GM19468 (cell line): ENCODE measurements at regions not wholly inside any gene's neighbourhood (a gene's known extent, or its start where the extent isn't known, plus 50 kb on each side); places are given as distances from the start of the nearest gene placed in this dataset.
"Not testable (repeated sequence)": the region's sequence is repeated elsewhere in the genome, so short reads cannot be mapped to it uniquely, and the experiment has no call there.

ENCODE experiments used
- ATAC-seq: cut with Tn5 transposase; IDR thresholded peaks from one replicate; pipeline ENCODE4 v1.9.1; 2021; ENCODE audit warnings: mild to moderate bottlenecking, moderate library complexity, moderate number of reproducible peaks; ENCODE audit not compliant: unreplicated experiment; ENCODE audit errors: extremely low read depth

DNA sequence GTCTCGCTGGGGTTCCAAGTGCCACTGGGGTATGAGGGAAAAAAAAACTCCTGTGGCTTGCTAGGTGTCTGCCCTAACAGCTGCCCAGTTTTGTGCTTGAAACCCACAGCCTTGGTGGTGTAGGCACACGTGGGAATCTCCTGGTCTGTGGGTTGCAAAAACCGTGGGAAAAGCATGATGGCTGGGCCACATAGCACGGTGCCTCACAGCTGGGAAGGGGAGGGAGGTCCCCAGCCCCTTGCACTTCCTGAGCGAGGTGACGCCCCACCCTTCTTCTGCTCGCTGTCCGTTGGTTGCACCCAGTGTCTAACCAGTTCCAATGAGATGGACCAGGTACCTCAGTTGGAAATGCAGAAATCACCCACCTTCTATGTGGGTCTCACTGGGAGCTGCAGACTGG, 144.3 kb downstream of the KBTBD8 start:
- ATAC-seq = no peak

- no peak for ATAC-seq
Measured at GRCh38 chr3:67145738-67146137, 147.6 kb downstream of the KBTBD8 start.

- ATAC-seq = no peak
Measured at GRCh38 chr3:67154429-67154828, 156.3 kb downstream of the KBTBD8 start.

- ATAC-seq = no peak
Measured at GRCh38 chr3:67167481-67167880, 169.4 kb downstream of the KBTBD8 start.

GRCh38 chr3:67171841-67172240, 173.7 kb downstream of the KBTBD8 start:
- no peak for ATAC-seq

GRCh38 chr3:67173130-67173529, 175.0 kb downstream of the KBTBD8 start:
- not testable (repeated sequence) for ATAC-seq

DNA sequence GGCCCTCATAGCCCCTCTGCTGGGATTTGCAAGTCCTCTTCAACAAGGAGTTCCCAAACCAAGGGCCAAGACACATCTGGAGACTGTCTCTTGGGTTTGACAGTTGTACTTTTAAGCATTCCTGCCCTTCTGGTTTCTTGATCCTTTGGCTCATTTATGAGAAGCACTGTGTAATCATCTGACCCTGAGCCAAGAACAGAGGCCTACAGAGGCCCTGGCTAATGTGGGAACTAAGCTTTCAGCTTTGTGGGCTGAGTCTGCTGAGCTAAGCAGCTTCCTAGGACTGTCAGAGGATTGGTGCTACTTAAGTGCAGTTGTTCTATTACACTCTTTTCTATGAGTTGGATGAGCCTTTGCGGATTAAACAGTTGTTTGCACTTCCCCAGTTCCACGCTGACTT, 178.3 kb downstream of the KBTBD8 start:
- ATAC-seq = no peak

DNA sequence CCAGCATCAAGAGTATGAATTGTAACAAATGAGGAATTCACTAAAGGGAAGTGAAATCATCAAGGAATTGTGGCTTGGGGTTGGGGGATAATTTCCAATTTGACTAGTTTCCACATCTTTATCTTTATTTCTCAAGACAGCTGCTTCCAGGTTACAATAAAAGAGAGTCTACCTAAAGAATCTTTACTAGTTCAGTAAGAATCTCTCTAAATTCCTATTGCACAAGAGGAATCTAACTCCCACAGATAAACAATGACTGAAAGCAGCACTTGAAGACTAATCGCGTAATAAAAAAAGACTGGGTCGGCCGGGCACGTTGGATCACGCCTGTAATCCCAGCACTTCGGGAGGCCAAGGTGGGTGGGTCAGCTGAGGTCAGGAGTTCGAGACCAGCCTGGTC, 194.4 kb downstream of the KBTBD8 start:
- ATAC-seq = no peak

DNA sequence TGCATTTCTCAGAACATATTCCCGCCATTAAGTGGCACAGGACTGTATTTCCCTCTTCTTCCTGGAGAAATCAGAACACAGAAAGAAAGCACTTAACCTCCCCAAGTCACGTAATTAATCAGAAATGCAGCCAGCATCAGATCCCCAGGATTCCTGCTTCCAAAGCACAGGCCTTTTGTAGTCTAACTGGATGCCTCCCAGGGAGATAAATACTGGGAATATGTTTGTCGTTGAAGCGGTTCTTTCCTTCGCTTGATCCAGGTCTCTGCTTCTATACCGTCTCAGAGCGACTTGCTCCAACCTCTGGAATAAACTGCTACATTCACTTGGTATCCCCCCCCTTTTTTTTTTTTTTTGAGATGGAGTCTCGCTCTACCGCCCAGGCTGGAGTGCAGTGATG, 198.6 kb downstream of the KBTBD8 start:
- ATAC-seq = no peak

DNA sequence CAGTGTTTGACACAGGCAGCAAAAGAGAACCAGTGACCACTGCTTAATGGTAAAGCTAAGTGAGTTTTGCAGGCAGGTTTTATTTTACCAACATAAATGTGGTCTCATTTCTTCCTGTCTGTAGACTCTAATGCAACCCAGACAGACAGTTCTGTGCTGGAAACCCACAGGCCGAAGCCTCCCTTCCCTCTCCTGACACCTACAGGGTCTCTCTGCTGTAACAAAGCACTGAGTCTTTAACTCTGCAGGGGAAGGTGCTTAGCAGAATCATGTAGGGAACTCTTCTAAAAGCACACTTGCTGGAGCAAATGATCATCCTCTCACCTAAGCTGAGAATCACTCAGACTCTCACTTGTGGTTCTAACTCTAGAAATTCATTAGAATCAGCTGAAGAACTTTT, 200.3 kb downstream of the KBTBD8 start:
- no peak for ATAC-seq

DNA sequence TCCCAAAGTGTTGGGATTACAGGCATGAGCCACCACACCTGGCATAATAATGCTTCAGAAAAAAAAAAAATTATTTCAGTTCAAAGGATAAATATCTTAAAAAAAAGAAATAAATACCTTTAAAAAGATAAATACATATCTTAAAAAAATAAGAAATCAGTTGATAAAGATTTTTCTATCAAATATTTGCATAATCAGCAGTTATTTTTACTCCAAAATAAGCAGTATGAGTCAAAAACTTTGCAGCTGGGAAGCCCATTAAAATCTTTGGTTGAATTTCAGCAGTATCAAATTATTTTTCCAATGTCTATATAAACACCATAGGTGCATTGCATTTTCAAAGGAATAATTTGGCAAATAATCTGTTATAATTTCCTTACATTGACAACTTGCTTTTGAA, 202.5 kb downstream of the KBTBD8 start:
- no peak for ATAC-seq

DNA sequence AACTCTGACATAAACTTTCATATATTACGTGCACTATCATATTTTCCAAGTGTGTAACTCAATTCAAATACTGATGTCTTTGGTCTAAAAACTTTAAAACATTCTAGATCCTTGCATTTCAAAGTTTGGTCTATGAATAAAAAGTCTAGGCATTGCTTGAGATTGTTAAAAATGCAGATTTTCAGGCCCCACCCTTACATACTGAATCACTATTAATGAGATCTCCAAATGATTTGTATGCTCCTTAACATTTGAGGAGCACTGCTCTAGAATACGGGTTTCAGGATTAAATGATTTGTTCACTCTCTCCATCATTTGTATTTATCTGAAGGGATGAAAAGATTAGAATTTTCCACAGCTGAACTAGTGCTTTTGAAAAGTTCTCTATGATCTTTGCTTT, 202.9 kb downstream of the KBTBD8 start:
- no peak for ATAC-seq

- no peak for ATAC-seq
Measured at GRCh38 chr3:67202053-67202452, 203.9 kb downstream of the KBTBD8 start.

DNA sequence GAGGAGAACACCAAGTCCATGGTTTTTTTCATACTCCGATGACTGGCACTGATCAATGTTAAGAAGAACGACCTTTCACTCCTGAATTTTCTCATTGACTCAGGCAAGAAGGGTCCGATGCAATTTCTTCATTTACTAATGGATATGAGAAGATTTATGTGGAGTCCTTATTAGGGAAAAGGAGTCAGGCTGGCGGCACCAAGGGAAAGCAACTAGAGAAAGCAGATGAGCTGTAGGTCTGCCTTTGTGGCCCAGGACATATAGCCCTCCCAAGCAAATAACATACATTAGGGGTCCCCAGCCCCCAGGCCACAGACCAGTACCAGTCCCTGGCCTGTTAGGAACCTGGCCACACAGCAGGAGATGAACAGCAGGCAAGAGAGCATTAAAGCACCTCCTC, 206.8 kb downstream of the KBTBD8 start:
- no peak for ATAC-seq

DNA sequence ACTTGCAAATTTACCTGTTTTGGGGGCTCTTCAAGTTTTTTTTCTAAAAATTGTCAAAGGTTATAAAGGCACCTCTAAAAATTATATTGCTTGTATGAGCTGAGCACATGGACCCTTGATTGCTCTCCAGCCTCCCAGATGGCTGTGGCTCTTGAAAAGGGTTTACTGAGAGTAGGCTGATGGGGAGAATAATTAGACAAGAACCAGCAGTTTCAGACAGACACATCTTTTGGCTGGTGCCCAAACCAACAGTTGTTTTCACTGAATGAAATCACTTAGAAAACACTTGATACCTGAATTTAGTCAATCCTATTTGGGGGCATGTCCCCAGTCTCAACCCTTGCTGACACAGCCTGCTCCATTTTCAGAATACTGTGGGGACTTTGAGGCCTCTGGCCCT, 217.6 kb downstream of the KBTBD8 start:
- ATAC-seq = no peak

GRCh38 chr3:67227030-67227429, 228.9 kb downstream of the KBTBD8 start:
- no peak for ATAC-seq

- ATAC-seq = no peak
Measured at GRCh38 chr3:67228136-67228535, 230.0 kb downstream of the KBTBD8 start.

GRCh38 chr3:67232642-67233041, 234.5 kb downstream of the KBTBD8 start:
- ATAC-seq = no peak

GRCh38 chr3:67239353-67239752, 241.2 kb downstream of the KBTBD8 start:
- no peak for ATAC-seq

DNA sequence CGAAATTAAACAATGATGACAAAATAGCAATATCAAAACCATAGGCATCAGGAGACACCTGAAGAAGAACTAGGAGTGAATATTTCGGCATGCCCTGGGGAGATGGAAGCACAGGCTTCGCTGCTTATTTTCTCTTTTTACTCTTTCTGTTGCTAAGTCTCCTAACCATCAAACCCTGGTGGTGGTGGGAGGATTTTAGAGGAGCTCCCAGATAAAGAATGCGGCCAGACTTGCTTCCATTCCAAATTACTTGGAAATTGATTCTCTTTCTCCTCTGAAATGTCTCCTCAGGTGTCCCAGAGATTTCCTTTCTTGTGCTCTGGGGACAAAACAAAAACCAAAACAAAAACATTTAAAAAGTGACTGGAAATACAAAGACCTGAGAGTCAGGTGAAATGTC, 243.0 kb downstream of the KBTBD8 start:
- ATAC-seq = no peak

DNA sequence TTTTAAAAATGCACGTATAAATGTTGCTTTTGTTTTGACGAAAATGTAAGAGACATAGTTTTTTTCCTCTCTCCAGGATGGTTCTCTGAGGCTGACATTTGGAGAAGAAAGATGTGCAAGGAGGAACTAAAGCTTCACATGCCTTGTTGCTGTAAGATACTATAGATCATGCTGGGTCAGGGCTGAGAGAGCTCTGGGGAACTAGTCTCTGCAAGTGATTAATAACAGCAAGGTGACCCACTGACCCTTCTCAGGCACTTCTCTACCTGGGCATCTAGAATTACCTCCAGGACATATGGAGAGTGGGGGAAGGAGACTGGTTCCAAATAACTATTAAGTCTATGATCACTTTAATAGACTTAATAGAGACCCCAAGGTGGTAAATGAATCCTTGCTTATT, 246.0 kb downstream of the KBTBD8 start:
- ATAC-seq = no peak

GRCh38 chr3:67245545-67245944, 247.4 kb downstream of the KBTBD8 start:
- ATAC-seq = no peak

DNA sequence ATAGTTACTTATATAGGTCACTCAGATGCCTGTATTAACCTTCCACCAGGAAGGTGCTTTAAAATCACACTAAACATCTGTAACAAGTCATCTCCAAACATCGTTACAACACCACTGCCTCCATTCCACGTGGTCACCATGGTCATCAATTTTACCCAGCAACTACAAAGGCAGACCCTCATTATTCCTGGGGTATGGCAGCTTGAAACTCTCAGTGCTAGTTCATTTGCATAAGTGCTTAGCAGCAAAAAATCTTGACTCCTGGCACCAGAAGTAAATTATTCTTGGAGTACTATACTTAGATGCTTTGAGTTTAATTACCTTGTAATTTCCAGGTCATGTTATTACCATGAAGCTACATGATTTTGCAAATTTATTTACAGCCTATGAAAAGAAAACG, 250.6 kb downstream of the KBTBD8 start:
- ATAC-seq = no peak
